HG03135 (cell line): ENCODE measurements at regions not wholly inside any gene's neighbourhood (a gene's known extent, or its start where the extent isn't known, plus 50 kb on each side); places are given as distances from the start of the nearest gene placed in this dataset.
"Not testable (repeated sequence)": the region's sequence is repeated elsewhere in the genome, so short reads cannot be mapped to it uniquely, and the experiment has no call there.

Source experiments
- ATAC-seq: cut with Tn5 transposase; IDR thresholded peaks from one replicate; pipeline ENCODE4 v1.9.1; 2021; ENCODE audit warnings: mild to moderate bottlenecking, moderate library complexity; ENCODE audit not compliant: unreplicated experiment

DNA sequence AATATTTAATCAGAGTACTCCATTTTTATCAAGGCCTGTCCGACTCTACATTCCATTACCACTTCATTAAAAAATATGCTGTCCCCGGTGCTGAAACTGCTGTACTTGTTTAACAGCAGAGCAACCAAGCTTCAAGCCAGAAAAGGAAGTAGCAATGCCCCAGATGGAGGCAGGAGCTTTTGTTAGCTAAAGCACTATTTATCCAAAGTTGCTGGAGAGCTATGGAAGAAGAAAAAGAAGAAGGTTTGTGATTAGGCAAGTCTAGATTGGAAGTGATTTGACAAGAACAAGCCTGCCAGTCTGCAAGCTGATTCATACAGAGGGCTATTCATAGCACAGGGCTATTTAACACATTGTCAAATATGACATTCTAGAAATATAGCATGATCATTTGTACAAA lies 160.9 kb upstream of the SPTLC3 start:
- no peak for ATAC-seq

DNA sequence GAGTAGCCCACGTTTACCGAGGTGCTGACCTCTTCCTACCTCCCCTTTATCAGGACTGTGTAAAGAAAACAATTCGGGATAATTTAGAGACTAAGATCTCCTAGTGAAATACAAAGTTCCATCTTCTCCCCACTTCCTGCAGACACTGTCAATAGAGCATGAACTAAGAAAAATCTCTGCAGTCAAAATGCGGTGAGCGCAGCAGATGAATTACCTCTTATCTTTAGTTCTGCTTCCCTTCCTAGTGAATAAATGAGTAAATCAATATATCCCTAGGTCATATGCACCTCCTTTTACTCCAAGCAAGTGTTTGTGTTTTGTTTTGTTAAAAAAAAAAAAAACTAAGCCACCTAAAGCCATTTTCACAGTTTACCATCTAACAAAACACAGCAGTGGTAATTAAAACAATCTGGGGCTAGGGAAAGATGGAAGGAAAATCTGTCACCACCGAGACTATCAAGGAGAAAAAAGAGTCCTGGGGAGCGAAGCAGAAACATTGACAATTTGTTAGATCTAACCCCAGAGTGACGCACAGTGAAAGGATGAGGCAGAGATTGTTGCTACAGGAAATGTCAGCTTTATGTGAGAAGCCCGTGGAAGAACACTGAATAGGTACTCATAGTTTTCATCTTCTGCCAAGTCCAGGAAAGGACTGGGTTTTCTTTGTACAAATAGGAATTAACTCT lies 159.4 kb upstream of the SPTLC3 start:
- ATAC-seq, result no peak

DNA sequence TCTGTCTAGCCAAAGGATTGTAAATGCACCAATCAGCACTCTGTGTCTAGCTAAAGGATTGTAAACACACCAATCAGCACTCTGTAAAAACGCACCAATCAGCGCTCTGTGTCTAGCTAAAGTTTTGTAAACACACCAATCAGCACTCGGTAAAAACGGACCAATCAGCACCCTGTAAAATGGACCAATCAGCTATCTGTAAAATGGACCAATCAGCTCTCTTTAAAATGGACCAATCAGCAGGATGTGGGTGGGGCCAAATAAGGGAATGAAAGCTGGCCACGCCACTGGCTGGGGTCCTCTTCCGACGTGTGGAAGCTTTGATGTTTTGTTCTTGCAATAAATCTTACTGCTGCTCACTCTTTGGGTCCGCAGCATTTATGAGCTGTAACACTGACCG lies 151.1 kb upstream of the SPTLC3 start:
- ATAC-seq, result not testable (repeated sequence)

DNA sequence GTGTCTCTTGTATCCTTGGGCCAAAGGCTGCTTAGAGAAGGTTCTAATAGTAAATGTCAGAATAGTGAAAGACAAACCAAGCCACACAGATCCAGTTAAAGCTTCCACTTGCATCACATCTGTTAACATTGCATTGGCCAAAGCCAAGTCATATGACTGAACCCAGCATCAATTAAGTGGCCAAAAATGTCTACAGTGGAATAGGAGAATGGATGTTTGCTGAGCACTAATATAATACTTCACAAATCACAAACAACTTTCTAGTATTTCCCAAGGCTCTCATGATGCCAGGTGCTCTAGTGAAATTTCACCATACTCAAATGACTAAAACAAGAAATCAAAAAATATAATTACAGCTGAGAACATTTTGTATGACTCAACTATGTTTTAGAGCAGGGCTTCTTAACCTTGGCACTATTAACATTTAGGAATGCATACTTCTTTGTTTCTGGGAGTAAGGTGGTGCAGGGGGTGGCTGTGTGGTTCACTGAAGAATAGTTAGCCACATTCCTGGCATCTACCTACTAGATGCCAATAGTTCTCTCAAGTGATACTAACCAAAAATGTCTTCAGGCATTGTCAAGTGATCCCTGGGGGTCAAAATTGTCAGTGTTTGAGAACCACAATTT lies 148.0 kb upstream of the SPTLC3 start:
- no peak for ATAC-seq

DNA sequence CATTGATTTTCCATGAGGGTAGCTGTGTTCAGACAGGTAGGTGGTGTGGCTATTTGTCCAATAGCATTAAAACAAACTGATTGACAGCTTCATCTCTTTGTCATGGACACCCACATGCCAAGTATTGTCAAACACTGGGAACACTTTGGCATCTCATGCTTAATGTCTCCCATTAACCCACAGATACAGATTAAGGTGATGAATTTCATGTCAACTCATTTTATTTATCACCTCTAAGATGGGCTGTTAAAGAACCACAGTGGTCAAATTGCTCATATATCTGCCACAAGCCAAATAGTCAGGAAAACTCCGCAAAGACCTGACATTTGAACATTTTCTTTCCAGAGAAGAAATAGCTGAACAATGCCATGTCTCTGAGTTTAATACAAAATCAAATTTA lies 139.1 kb upstream of the SPTLC3 start:
- ATAC-seq, result no peak

DNA sequence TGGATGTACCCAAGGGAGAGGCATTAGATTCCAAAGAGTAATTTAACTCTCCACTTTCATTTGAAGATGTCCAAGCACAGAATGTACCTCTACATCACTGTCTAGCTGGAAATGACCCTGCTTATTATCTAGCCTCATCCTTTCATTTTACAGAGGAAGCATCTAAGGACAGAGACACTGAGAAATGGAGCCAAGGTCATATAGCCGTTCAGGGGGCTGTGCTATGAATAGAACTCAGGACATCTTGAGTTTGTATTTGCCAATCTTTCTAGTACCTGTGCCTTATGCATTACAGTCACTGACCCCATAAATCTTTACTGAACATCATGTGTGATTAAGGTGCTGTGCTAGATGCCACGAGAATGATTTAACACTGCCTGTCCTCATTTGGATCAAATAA lies 138.2 kb upstream of the SPTLC3 start:
- no peak for ATAC-seq

DNA sequence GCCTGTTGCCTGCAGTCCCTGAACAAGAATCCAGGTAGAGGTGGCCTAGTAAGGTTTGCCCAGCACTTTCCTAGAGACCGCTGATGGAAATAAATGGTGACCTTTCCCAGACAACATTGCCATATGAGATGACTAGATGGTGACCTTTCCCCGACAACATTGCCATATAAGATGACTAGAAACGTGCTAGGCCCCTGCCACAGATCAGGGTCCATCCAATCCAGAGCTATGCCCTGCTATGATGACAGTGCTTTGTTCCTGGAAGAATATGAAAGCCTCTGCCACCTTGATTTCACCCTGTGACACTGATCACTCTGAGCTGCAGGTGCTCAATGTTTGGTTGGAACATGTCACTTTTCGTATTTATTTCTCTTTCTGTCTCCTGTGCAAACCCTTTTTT lies 133.8 kb upstream of the SPTLC3 start:
- no peak for ATAC-seq

DNA sequence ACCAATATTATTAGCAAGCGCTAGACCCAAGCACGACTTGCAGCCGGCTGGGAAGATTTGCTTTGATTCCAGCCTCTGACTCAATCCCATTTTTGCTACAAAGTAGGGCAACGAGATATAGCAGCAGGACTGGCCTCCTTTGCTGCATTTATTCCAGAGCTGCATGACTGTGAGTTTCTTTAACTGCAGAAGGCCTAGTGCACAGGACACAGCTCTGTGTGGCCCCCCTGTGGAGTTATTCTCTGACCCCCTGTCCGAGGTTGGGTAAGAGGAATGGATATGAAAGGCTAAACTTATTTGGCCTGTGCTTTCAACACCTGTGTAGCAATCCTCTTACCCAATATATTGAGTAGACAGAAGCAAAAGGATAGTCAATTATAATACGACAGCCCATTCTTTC lies 133.3 kb upstream of the SPTLC3 start:
- no peak for ATAC-seq

DNA sequence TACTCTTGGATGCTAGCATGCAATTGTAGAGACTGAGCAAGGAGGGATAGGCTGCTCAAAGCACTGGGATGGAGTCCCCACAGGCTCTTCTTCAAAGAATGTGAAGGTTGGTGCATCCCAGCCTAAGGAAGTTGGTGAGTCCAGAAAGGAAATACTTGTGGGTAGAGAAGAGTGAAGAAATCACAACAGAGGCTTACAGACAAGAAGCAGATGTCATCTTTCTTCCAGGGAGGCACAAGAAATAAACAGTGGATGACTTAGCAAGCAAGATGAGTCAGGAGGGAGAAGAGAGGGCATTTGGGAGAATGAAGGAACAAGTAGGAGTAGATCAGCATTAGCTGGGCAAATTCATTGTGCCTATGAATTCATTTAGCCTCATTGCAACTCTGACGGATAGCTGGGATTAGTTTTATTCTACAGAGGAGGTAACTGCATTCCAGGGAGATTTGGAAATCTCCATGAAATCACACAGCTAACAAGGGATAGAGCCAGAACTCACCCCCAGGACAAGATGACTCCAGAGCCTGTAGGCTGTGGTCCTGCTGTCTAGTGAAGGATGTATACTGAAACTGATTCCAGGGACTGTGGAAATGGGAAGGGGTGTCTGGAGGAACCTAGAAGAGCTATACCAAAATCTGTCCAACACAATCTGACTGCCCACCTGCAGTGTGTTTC lies 125.8 kb upstream of the SPTLC3 start:
- ATAC-seq, result no peak

DNA sequence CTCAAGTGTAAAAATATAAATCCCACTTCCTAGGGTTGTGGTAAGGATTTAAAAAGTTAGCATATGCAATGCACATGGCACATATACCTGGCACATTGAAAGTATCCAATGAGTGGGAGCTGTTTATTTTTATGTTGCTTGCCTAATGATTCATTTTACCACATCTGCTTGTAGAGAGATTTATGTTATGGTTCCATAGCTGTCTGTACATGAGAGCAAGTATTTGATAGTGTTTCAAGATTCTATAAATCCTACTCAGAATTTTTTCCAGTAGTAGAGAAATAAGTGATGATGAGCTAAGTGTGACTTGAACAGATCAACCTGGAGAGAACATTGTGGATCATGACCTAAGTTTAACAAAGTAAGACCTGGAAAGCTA lies 125.3 kb upstream of the SPTLC3 start:
- no peak for ATAC-seq

DNA sequence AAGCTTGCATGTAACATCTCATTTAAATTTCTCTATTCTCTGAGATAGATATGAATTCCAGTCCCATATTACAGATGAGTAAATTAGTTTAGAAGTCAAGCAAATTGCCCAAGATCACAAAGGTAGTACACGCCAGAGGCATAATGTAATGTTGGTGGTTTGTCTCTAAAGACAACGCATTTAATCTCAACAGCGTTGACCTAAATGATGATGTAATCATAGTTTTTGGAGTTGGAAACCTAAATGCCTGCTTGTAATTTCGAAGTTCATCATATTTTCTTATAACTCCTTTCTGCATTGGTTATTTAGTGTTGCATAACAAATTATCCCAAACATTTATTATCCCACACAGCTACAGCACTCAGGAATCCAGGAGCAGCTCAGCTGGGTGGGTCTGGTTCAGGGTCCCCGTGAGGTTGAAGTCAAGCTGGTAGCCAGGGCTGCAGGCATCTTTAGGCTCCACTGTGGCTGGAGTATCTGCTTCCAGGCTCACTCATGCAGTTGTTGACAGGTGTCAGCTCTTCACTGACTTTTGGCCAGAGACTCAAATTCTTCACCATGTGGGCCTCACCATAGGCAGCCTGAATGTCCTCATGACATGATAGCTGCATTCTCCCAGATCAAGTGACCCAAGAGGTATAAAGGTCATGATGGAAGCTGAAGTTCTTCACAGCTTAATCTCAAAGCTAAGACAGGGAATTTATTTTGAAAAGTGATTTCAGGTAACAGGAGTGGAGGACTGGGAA lies 122.0 kb upstream of the SPTLC3 start:
- no peak for ATAC-seq

DNA sequence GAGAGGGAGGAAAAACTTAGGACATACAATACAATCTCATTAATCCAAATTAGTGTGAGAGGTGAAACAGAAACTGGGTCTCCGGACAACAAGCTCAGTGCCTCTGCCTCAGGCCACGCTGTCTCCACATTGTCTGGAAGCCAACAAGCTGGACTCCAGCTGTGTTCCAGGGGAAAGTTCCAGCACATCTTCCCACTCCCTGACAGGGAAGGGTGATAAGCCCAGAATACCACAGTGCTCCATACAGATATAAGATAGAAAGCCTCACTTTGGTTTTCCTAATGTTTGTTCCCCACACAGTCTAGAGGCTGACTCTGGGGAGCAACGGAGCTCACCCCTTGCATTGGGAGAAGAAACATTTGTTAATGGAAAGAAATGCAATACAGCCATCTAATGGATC lies 117.1 kb upstream of the SPTLC3 start:
- ATAC-seq, result no peak

DNA sequence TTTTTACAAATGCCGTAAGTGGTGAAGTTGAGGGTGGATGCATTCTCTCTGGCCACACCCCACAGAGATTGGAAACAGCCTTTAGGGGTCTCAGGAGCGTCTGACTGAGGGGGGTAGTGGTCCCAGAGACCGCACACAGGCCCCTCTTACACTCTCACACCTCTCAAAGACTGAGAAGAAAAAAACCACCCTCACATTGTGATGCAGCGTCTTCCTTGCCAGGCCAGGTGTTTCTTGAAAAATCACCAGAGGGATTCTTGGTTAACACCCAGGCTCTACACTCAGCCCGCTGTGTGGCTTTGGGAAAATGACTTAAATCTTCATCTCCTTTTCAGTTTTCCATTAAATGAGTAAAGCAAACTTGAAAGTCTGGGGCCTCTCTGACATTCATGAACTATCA lies 115.8 kb upstream of the SPTLC3 start:
- ATAC-seq, result no peak

DNA sequence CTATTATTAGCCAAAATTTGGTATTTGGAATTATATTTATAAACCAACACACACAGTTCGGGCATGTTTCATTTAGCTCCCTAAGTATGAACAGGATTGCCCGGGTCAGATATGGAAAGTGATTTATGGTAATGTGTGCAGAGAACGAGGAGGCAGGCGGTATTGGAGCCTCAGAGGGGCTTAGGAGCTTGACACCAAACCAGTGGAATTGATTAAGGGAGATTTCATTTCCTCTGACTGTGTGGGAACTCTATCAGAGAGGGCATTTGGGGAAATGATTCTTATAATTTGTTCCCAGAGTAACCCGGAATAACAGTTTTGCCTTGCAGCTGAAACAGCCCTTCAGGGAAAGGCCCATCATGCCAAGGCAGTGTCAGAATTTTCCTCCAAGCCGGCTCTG lies 115.1 kb upstream of the SPTLC3 start:
- no peak for ATAC-seq

DNA sequence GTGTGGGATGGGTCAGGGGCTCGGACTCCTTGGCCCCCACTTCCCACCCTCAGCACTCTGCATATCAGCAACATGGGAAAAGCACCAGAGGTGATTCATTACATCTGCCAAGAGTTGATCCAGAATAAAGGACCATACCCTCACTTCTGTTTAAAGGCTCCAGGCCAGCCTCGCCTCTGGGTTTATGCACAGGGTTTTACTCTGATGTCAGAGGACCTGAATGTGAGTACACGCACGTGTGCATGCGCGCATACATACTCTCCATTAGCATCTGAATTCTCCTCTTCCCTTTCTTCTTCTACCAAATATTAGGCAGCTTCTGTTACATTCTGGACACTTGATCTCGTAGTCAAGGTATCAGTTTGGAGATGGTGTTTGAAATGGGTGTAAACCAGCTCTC lies 114.7 kb upstream of the SPTLC3 start:
- ATAC-seq, result no peak

DNA sequence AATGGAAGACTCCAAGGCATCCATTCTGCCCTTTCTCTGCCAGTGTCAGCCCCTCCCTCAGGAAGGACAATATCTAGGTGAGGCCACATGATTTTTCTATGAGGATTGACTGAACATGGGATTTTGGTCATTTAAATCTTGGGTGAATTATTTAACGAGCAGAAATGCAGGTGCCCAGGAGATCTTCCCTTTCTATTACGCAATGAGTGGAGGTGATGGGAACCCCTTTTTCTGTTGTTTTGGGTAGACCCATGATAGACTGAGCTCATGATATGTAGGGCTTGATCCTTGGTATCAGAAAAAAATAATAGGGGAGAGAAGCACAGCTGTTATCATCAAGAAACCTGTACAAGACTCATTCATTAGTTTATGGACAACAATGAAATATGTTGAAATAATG lies 112.6 kb upstream of the SPTLC3 start:
- ATAC-seq, result no peak

DNA sequence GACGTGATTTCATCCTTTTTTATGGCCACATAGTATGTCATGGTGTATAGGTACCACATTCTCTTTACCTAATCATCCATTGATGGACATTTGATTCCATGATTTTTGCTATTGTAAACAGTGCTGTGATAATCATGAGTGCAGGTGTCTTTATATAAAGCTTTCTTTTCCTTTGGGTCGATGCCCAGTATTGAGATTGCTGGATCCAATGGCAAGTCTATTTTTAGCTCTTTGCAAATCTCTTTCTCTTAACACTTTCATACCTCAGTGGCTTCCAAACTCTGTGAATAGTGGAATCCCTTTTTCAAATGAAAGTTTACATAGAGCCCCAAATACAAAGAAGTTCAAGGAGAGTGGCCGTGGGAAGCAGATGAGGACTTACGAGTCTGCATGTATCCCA lies 105.8 kb upstream of the SPTLC3 start:
- no peak for ATAC-seq

DNA sequence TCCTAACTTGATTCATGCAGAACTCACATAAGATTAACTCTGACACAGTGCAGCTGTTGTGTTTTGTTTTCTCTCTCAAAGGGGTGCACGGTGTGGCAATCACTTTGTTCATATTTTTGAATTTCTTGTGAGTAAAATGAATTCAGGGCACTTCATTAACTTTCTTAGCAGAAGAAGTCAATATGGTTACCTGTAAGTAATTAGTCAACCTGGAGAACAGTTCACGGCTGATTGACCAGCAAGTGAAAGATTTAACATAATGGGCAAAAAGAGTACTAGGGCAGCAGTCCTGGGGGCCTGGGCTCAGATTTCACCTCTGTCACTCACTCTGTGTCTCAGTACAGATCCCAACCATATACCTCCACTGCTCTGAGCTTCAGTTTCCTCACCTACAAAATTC lies 102.4 kb upstream of the SPTLC3 start:
- no peak for ATAC-seq

DNA sequence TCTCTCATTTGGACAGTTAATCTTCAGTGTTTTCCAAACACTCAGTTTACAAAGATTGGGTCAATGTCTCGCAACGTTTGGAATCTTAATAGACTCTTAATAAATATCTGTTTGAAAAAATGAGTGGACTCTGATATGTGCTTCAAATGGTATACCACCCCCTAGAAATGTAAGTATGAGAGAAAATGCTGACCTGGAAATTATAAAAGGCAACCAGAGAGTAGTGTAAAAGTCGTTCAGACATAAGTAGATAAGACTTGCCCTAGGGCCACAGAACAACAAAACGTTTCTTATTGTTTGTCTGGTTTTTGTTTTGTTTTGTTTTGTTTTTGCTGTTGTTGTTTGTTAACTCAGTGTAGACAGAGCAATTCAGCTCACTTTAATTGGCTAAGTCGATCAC lies 97.4 kb upstream of the SPTLC3 start:
- ATAC-seq, result no peak

DNA sequence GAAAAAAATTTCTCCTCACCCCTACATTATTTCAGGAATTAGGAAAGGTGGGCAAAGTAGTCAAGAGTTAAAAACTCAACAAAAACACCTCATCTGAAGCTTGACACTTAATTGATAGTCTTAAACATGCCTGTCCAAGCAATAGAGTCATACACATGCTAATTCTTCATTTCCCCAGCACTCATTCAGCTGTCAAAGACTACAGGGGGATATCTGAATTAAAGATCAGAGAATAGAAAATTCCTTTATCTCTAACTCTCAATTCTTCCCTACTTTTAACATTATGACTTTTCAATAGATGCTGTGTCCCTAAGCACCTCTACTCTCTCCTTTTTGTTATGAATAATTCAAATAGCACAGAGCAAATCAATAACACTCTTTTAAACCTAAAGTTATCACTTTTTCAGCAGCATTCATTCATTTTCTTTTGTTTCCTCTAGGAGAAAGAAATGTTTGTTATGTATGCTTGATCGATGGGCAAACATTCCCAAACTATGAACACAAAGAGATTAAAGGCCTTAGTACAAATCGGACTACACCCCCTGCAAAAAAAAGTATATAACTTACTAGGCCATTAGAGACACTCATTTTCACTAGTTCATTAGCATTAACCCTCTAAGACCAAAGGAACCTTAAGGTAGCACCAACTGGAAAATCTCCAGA lies 94.9 kb upstream of the SPTLC3 start:
- no peak for ATAC-seq

DNA sequence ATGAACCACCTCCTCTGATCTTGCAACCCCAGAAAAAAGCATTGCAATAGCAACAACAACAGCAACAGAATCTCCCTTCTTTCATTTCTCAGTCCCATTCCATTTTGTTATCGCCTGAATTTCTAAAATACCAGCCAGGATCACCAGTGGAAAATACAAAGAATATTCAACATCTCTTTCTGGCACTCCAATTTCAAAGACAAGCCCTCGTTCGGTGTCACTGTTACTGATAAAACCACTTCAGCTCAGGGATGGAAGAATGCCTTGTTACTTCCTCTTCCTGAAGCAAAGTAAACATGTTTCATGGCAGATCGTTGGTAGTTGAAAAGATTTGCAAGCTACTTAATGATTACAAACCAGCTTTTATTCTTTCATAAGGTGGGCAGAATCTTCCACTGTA lies 94.0 kb upstream of the SPTLC3 start:
- no peak for ATAC-seq
